ENCODE measurements at regions not wholly inside any gene's neighbourhood (a gene's known extent, or its start where the extent isn't known, plus 50 kb on each side); places are given as distances from the start of the nearest gene placed in this dataset.

DNA sequence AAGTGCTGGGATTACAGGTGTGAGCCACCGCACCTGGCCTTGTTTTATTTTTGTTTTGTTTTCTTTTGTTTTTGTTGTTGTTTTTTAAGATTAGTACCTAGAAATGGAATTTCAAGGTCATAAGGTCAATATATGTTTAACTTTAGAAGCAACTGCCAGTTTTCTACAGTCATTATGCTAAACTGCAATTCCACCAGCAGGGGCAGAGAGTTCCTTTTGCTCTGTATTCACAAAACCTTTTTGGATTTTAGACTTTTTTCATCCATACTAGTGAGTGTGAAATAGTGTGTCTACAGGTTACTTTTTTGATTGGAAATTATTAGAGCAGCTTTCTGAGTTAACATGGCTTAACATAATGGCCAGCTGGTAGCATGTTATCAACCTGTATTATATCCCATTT, 580.6 kb downstream of the TRIML1 start:
- no CpG with 5 or more reads among the region's 1 CpG for WGBS (ENCODE audit: insufficient coverage)
- CTCF ChIA-PET, result no interaction called here
- no peak overlapping the region for H3K4me3 ChIP-seq (ENCODE audit: control insufficient read depth in 1 of 2, extremely low read depth in 1 of 2, low read length in 1 of 2)
- DNase-seq (no peak), ATAC-seq (replicated peaks in 1 of 4) (no peak)
- H3K36me3 Mint-ChIP-seq, result no peaks in the 10 kb centered on the region
- peaks cover 8 to 24% (median 21%) of the 10 kb centered on the region in 3 donors for H3K9me3 Mint-ChIP-seq
- no peaks in the 10 kb centered on the region for H3K27me3 ChIP-seq (replicated peaks in 1 of 2; ENCODE audit: control insufficient read depth in 2 of 2, extremely low read depth in 1 of 2, insufficient read depth in 2 of 2, low read length in 1 of 2)
- no peaks in the 10 kb centered on the region for H3K36me3 ChIP-seq (ENCODE audit: control insufficient read depth in 2 of 2, extremely low read depth in 1 of 2, insufficient read depth in 1 of 2, low read length in 1 of 2)
- H3K4me3 Mint-ChIP-seq, result no peak overlapping the region
- no peaks in the 10 kb centered on the region for H3K4me1 ChIP-seq (ENCODE audit: control insufficient read depth in 1 of 2, extremely low read depth in 1 of 2, insufficient read depth in 2 of 2, low read length in 2 of 2)
- POLR2A ChIA-PET, result no interaction called here
- H3K27ac Mint-ChIP-seq, result no peak overlapping the region
- H3K27ac ChIP-seq (ENCODE audit: low read length), result no peak overlapping the region
- no peaks in the 10 kb centered on the region for H3K27me3 Mint-ChIP-seq
- peaks cover 3% of the 10 kb centered on the region for H3K9me3 ChIP-seq
- no peaks in the 10 kb centered on the region for H3K4me1 Mint-ChIP-seq

- Histone ChIP-seq H3K4me1 (ENCODE audit: control insufficient read depth in 1 of 2, extremely low read depth in 1 of 2, insufficient read depth in 2 of 2, low read length in 2 of 2) (no peaks in the 10 kb centered on the region), H3K27me3 (replicated peaks in 1 of 2; ENCODE audit: control insufficient read depth in 2 of 2, extremely low read depth in 1 of 2, insufficient read depth in 2 of 2, low read length in 1 of 2) (no peaks in the 10 kb centered on the region), H3K27ac (ENCODE audit: low read length) (no peak overlapping the region), H3K9me3 (peaks cover 3% of the 10 kb centered on the region), H3K4me3 (ENCODE audit: control insufficient read depth in 1 of 2, extremely low read depth in 1 of 2, low read length in 1 of 2) (no peak overlapping the region), H3K36me3 (ENCODE audit: control insufficient read depth in 2 of 2, extremely low read depth in 1 of 2, insufficient read depth in 1 of 2, low read length in 1 of 2) (no peaks in the 10 kb centered on the region)
- ChIA-PET POLR2A (no interaction called here), CTCF (interaction anchor here in 1 of 2 donors (0.6 kb wide), 1 partner anchor 11 kb away, joined by 3 read pairs; no protein-coding TSS in a partner anchor)
- DNase-seq (no peak), ATAC-seq (replicated peaks in 1 of 4) (no peak)
- H3K27ac Mint-ChIP-seq, result no peak overlapping the region
- H3K9me3 Mint-ChIP-seq, result peaks cover 3 to 22% (median 14%) of the 10 kb centered on the region in 3 donors
- no peak overlapping the region for H3K4me3 Mint-ChIP-seq
- H3K27me3 Mint-ChIP-seq, result no peaks in the 10 kb centered on the region
- H3K36me3 Mint-ChIP-seq, result no peaks in the 10 kb centered on the region
- H3K4me1 Mint-ChIP-seq, result no peaks in the 10 kb centered on the region
Observed at GRCh38 chr4:188722911-188723310, 583.7 kb downstream of the TRIML1 start.

DNA sequence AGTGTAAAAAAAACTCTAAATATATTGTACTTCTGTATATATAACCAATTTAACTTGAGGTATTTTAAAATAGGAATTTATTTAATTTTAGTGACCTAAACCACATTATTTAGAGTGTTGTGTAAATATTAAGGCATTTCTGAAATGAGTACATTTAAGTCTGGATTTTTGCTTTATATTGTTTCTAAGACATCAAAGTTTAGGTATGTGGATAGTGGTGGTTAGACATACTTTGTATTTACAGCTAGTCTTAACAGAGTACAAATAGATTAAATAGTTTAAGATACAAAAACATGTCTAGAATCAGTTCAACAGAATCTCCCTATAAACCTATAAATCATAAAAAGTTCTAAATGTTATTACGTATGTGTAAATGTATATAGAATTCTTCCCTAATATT, 588.5 kb downstream of the TRIML1 start:
- Mint-ChIP-seq H3K27ac (no peak overlapping the region), H3K36me3 (no peaks in the 10 kb centered on the region), H3K27me3 (no peaks in the 10 kb centered on the region), H3K9me3 (peaks cover 13 to 25% (median 22%) of the 10 kb centered on the region in 3 donors), H3K4me1 (no peaks in the 10 kb centered on the region), H3K4me3 (no peak overlapping the region)
- H3K27ac ChIP-seq (ENCODE audit: low read length), result no peak overlapping the region
- H3K36me3 ChIP-seq (ENCODE audit: control insufficient read depth in 2 of 2, extremely low read depth in 1 of 2, insufficient read depth in 1 of 2, low read length in 1 of 2), result no peaks in the 10 kb centered on the region
- POLR2A ChIA-PET, result no interaction called here
- WGBS (ENCODE audit: insufficient coverage), result no CpG with 5 or more reads among the region's 1 CpG
- CTCF ChIA-PET, result no interaction called here
- H3K4me3 ChIP-seq (ENCODE audit: control insufficient read depth in 1 of 2, extremely low read depth in 1 of 2, low read length in 1 of 2), result no peak overlapping the region
- H3K4me1 ChIP-seq (ENCODE audit: control insufficient read depth in 1 of 2, extremely low read depth in 1 of 2, insufficient read depth in 2 of 2, low read length in 2 of 2), result no peaks in the 10 kb centered on the region
- no peaks in the 10 kb centered on the region for H3K27me3 ChIP-seq (replicated peaks in 1 of 2; ENCODE audit: control insufficient read depth in 2 of 2, extremely low read depth in 1 of 2, insufficient read depth in 2 of 2, low read length in 1 of 2)
- peaks cover 3% of the 10 kb centered on the region for H3K9me3 ChIP-seq
- DNase-seq, result no peak
- ATAC-seq (replicated peaks in 1 of 4), result no peak

- Mint-ChIP-seq H3K4me1 (no peaks in the 10 kb centered on the region), H3K27ac (no peak overlapping the region), H3K27me3 (no peaks in the 10 kb centered on the region), H3K4me3 (no peak overlapping the region), H3K9me3 (peaks cover 13 to 31% (median 23%) of the 10 kb centered on the region in 3 donors), H3K36me3 (no peaks in the 10 kb centered on the region)
- no CpG with 5 or more reads among the region's 1 CpG for WGBS (ENCODE audit: insufficient coverage)
- Histone ChIP-seq H3K4me1 (ENCODE audit: control insufficient read depth in 1 of 2, extremely low read depth in 1 of 2, insufficient read depth in 2 of 2, low read length in 2 of 2) (no peaks in the 10 kb centered on the region), H3K36me3 (ENCODE audit: control insufficient read depth in 2 of 2, extremely low read depth in 1 of 2, insufficient read depth in 1 of 2, low read length in 1 of 2) (no peaks in the 10 kb centered on the region), H3K27ac (ENCODE audit: low read length) (no peak overlapping the region), H3K27me3 (replicated peaks in 1 of 2; ENCODE audit: control insufficient read depth in 2 of 2, extremely low read depth in 1 of 2, insufficient read depth in 2 of 2, low read length in 1 of 2) (no peaks in the 10 kb centered on the region), H3K9me3 (no peaks in the 10 kb centered on the region), H3K4me3 (ENCODE audit: control insufficient read depth in 1 of 2, extremely low read depth in 1 of 2, low read length in 1 of 2) (no peak overlapping the region)
- ChIA-PET POLR2A (no interaction called here), CTCF (no interaction called here)
- ATAC-seq (replicated peaks in 1 of 4) (no peak), DNase-seq (no peak)
Observed at GRCh38 chr4:188728359-188728758, 589.1 kb downstream of the TRIML1 start.

DNA sequence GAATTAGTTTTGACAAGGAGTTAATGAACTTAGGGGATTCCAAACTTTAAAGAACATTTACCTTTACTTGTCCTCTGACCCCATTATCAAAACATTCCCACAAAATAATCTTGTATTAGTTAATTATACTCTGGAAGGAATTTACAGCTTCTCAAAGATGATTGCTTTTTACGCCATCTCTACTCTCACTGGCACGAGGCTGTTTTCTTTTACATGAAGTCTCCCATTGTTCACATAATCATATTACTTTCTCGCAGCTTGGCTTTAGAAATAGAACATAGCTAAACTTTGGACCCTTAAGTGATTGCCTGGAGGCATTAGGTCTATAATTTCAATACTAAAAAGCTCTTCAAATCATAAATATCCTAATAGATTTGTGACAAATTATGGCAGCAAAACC, 592.9 kb downstream of the TRIML1 start:
- Histone ChIP-seq H3K36me3 (ENCODE audit: control insufficient read depth in 2 of 2, extremely low read depth in 1 of 2, insufficient read depth in 1 of 2, low read length in 1 of 2) (no peaks in the 10 kb centered on the region), H3K27me3 (replicated peaks in 1 of 2; ENCODE audit: control insufficient read depth in 2 of 2, extremely low read depth in 1 of 2, insufficient read depth in 2 of 2, low read length in 1 of 2) (no peaks in the 10 kb centered on the region), H3K4me1 (ENCODE audit: control insufficient read depth in 1 of 2, extremely low read depth in 1 of 2, insufficient read depth in 2 of 2, low read length in 2 of 2) (no peaks in the 10 kb centered on the region), H3K27ac (ENCODE audit: low read length) (no peak overlapping the region), H3K9me3 (no peaks in the 10 kb centered on the region), H3K4me3 (ENCODE audit: control insufficient read depth in 1 of 2, extremely low read depth in 1 of 2, low read length in 1 of 2) (no peak overlapping the region)
- H3K27me3 Mint-ChIP-seq, result no peaks in the 10 kb centered on the region
- no peak overlapping the region for H3K4me3 Mint-ChIP-seq
- ChIA-PET POLR2A (no interaction called here), CTCF (no interaction called here)
- ATAC-seq (replicated peaks in 1 of 4) (no peak), DNase-seq (no peak)
- H3K4me1 Mint-ChIP-seq, result no peaks in the 10 kb centered on the region
- H3K27ac Mint-ChIP-seq, result no peak overlapping the region
- no CpG with 5 or more reads among the region's 3 CpGs for WGBS (ENCODE audit: insufficient coverage)
- no peaks in the 10 kb centered on the region for H3K36me3 Mint-ChIP-seq
- H3K9me3 Mint-ChIP-seq, result peaks cover 14 to 27% (median 21%) of the 10 kb centered on the region in 3 donors

DNA sequence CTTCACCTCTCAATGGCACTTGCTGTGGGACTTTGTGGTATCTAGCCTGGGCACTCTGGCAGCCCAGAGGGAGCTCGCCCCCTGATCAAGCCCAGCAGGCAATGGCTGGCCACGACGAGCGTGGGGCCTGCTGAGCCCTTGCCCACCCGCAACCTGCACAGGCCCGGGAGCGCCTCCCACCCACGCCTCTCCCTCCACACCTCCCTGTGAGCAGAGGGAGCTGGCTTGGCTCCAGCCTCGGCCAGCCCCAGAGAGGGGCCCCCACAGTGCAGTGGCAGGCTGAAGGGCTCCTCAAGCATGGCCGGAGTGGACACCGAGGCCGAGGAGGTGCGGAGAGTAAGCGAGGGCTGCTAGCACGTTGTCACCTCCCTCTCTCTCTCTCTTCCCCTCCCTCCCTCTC, 595.8 kb downstream of the TRIML1 start:
- Histone ChIP-seq H3K27me3 (replicated peaks in 1 of 2; ENCODE audit: control insufficient read depth in 2 of 2, extremely low read depth in 1 of 2, insufficient read depth in 2 of 2, low read length in 1 of 2) (no peaks in the 10 kb centered on the region), H3K4me3 (ENCODE audit: control insufficient read depth in 1 of 2, extremely low read depth in 1 of 2, low read length in 1 of 2) (no peak overlapping the region), H3K36me3 (ENCODE audit: control insufficient read depth in 2 of 2, extremely low read depth in 1 of 2, insufficient read depth in 1 of 2, low read length in 1 of 2) (no peaks in the 10 kb centered on the region), H3K9me3 (no peaks in the 10 kb centered on the region), H3K4me1 (ENCODE audit: control insufficient read depth in 1 of 2, extremely low read depth in 1 of 2, insufficient read depth in 2 of 2, low read length in 2 of 2) (no peaks in the 10 kb centered on the region), H3K27ac (ENCODE audit: low read length) (no peak overlapping the region)
- Mint-ChIP-seq H3K4me1 (no peaks in the 10 kb centered on the region), H3K4me3 (no peak overlapping the region), H3K9me3 (peaks cover 13 to 20% (median 15%) of the 10 kb centered on the region in 3 donors), H3K36me3 (no peaks in the 10 kb centered on the region), H3K27ac (no peak overlapping the region), H3K27me3 (no peaks in the 10 kb centered on the region)
- ATAC-seq (replicated peaks in 1 of 4) (no peak), DNase-seq (no peak)
- CTCF ChIA-PET, result no interaction called here
- POLR2A ChIA-PET, result no interaction called here
- 83% methylated on average over 12 of the region's 15 CpGs for WGBS (ENCODE audit: insufficient coverage)

DNA sequence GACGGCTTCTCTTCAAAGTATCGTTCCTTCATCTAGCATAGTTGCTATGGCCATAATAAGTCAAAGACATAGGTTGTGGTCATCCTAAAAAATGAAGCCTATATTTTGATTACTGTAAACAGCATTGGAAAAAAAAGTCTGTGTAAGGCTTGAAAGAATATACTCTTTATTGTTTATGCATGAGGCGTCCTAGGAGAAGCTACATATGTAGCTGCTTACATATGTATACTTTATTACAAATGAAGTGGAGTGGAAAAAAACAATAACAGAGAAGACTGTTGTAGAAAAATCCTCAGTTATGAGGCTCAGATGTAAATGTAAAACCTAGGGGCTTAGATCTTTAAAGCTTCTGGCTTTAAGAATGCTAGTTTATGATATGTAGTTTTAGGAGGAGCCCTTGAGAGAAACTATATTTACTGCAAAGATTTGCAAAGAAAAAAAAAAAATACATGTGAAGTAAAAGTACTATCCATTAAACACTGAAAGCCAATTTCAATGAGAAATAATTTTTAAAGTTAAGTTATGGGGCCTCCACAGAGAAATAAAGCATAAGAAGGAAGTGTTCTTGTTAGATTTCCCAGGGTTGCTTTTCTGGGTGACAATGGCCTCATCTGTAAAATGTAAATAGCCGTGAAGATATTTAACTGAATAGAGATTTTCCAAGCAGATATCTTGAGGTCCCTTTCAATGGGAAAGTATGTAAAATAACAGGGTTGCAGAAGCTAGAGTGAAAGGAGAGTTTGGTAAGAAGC, 598.2 kb downstream of the TRIML1 start:
- H3K9me3 Mint-ChIP-seq, result peaks cover 3 to 8% (median 8%) of the 10 kb centered on the region in 3 donors
- DNase-seq (no peak), ATAC-seq (replicated peaks in 1 of 4) (no peak)
- Histone ChIP-seq H3K27me3 (replicated peaks in 1 of 2; ENCODE audit: control insufficient read depth in 2 of 2, extremely low read depth in 1 of 2, insufficient read depth in 2 of 2, low read length in 1 of 2) (no peaks in the 10 kb centered on the region), H3K36me3 (ENCODE audit: control insufficient read depth in 2 of 2, extremely low read depth in 1 of 2, insufficient read depth in 1 of 2, low read length in 1 of 2) (no peaks in the 10 kb centered on the region), H3K27ac (ENCODE audit: low read length) (no peak overlapping the region), H3K4me3 (ENCODE audit: control insufficient read depth in 1 of 2, extremely low read depth in 1 of 2, low read length in 1 of 2) (no peak overlapping the region), H3K9me3 (peaks cover 4% of the 10 kb centered on the region), H3K4me1 (ENCODE audit: control insufficient read depth in 1 of 2, extremely low read depth in 1 of 2, insufficient read depth in 2 of 2, low read length in 2 of 2) (no peaks in the 10 kb centered on the region)
- H3K27me3 Mint-ChIP-seq, result no peaks in the 10 kb centered on the region
- H3K36me3 Mint-ChIP-seq, result no peaks in the 10 kb centered on the region
- no peak overlapping the region for H3K27ac Mint-ChIP-seq
- WGBS (ENCODE audit: insufficient coverage), result 80% methylated on average over 1 of the region's 4 CpGs
- H3K4me1 Mint-ChIP-seq, result no peaks in the 10 kb centered on the region
- ChIA-PET CTCF (no interaction called here), POLR2A (no interaction called here)
- H3K4me3 Mint-ChIP-seq, result no peak overlapping the region

Measured in T-cell (primary cell).